Trophoblast cell (in vitro differentiated cells and primary cell): ENCODE measurements at regions not wholly inside any gene's neighbourhood (a gene's known extent, or its start where the extent isn't known, plus 50 kb on each side); places are given as distances from the start of the nearest gene placed in this dataset.

ENCODE experiments used
- DNase-seq, 2 donors: peaks; one replicate each; pipeline ENCODE4 v3.0.0-alpha.2; 2016
- H2AFZ ChIP-seq: 2 replicates; pipeline ENCODE4 v1.6.1; 2013; ENCODE audit warnings: low read length, moderate library complexity, mild to moderate bottlenecking; ENCODE audit not compliant: insufficient read depth, poor library complexity
- H2AK5ac ChIP-seq: 2 replicates; pipeline ENCODE4 v1.6.1; 2013; ENCODE audit warnings: mild to moderate bottlenecking, low read length
- H2BK120ac ChIP-seq: 2 replicates; pipeline ENCODE4 v1.6.1; 2013; ENCODE audit warnings: low read length, mild to moderate bottlenecking, moderate library complexity; ENCODE audit not compliant: insufficient read depth, poor library complexity
- H2BK12ac ChIP-seq: 2 replicates; pipeline ENCODE4 v1.6.1; 2013; ENCODE audit warnings: mild to moderate bottlenecking, low read length, moderate library complexity
- H2BK5ac ChIP-seq: 2 replicates; pipeline ENCODE4 v1.6.1; 2013; ENCODE audit warnings: low read length, low read depth, moderate library complexity, mild to moderate bottlenecking; ENCODE audit not compliant: poor library complexity
- H3K14ac ChIP-seq: 2 replicates; pipeline ENCODE4 v1.6.1; 2013; ENCODE audit warnings: mild to moderate bottlenecking, low read length
- H3K18ac ChIP-seq: 2 replicates; pipeline ENCODE4 v1.6.1; 2013; ENCODE audit warnings: mild to moderate bottlenecking, low read length
- H3K23ac ChIP-seq: 2 replicates; pipeline ENCODE4 v1.6.1; 2013; ENCODE audit warnings: low read length
- H3K27ac ChIP-seq: 2 replicates; pipeline ENCODE4 v1.5.1; 2013; ENCODE audit warnings: low read depth, mild to moderate bottlenecking, inconsistent platforms, low read length, moderate library complexity
- H3K27me3 ChIP-seq: 2 replicates; pipeline ENCODE4 v1.6.1; 2013; ENCODE audit warnings: inconsistent platforms, mild to moderate bottlenecking, low read length, moderate library complexity; ENCODE audit not compliant: insufficient read depth
- H3K36me3 ChIP-seq, 2 experiments: 1 replicate in 1 of 2; 2 replicates in 1 of 2; pipeline ENCODE4 v1.6.1; 2013; ENCODE audit warnings: low read length in 2 of 2, mild to moderate bottlenecking in 2 of 2, moderate library complexity in 1 of 2; ENCODE audit not compliant: insufficient read depth in 2 of 2, control insufficient read depth in 1 of 2
- H3K4ac ChIP-seq: 2 replicates; pipeline ENCODE4 v1.6.1; 2013; ENCODE audit warnings: low read depth, mild to moderate bottlenecking, low read length, moderate library complexity
- H3K4me1 ChIP-seq, 2 experiments: 1 replicate in 1 of 2; 2 replicates in 1 of 2; pipeline ENCODE4 v1.6.1; 2013; ENCODE audit warnings: low read length in 2 of 2, mild to moderate bottlenecking in 2 of 2, moderate library complexity in 1 of 2; ENCODE audit not compliant: insufficient read depth in 2 of 2, control insufficient read depth in 1 of 2
- H3K4me2 ChIP-seq: 2 replicates; pipeline ENCODE4 v1.6.1; 2013; ENCODE audit warnings: inconsistent platforms, mild to moderate bottlenecking, low read length, moderate library complexity
- H3K4me3 ChIP-seq: 2 replicates; pipeline ENCODE4 v1.5.1; 2013; ENCODE audit warnings: mild to moderate bottlenecking, low read depth, low read length, inconsistent platforms
- H3K79me1 ChIP-seq: one replicate; pipeline ENCODE4 v1.6.1; 2013; ENCODE audit warnings: low read length
- H3K79me2 ChIP-seq: 2 replicates; pipeline ENCODE4 v1.6.1; 2013; ENCODE audit warnings: low read length, mild to moderate bottlenecking; ENCODE audit not compliant: control insufficient read depth, insufficient read depth, poor library complexity
- H3K9ac ChIP-seq: 2 replicates; pipeline ENCODE4 v1.6.1; 2013; ENCODE audit warnings: mild to moderate bottlenecking, low read length
- H3K9me3 ChIP-seq: 2 replicates; pipeline ENCODE4 v1.6.1; 2013; ENCODE audit warnings: low read depth, mild to moderate bottlenecking, control low read depth, inconsistent platforms, low read length; ENCODE audit not compliant: insufficient read depth
- H4K12ac ChIP-seq: 2 replicates; pipeline ENCODE4 v1.6.1; 2013; ENCODE audit warnings: low read depth, mild to moderate bottlenecking, low read length, moderate library complexity
- H4K8ac ChIP-seq: 2 replicates; pipeline ENCODE4 v1.6.1; 2013; ENCODE audit warnings: low read depth, mild to moderate bottlenecking, low read length, moderate library complexity
- H4K91ac ChIP-seq: one replicate; pipeline ENCODE4 v1.6.1; 2013; ENCODE audit warnings: low read depth, mild to moderate bottlenecking, low read length, moderate library complexity
- WGBS: extraction: QIAGEN DNeasy Blood & Tissue Kit; methylation state at CpG from one replicate; pipeline ENCODE4 v1.1.7; 2013; ENCODE audit warnings: missing lambda C conversion rate; ENCODE audit not compliant: insufficient read length, insufficient coverage; ENCODE audit errors: extremely low coverage; 5-methylcytosine and 5-hydroxymethylcytosine counted together

GRCh38 chr20:22410556-22411130 is 173.7 kb downstream of the FOXA2 start:
- H3K79me1 ChIP-seq: no peaks in the 10 kb centered on the region
- H3K9ac ChIP-seq: no peak overlapping the region
- no peak overlapping the region for H3K4me2 ChIP-seq
- H2BK12ac ChIP-seq: no peak overlapping the region
- H3K4me1 ChIP-seq: no peaks in the 10 kb centered on the region
- H4K12ac ChIP-seq: no peak overlapping the region
- H3K18ac ChIP-seq: no peak overlapping the region
- H4K8ac ChIP-seq: no peak overlapping the region
- no peak overlapping the region for H3K4ac ChIP-seq
- no peaks in the 10 kb centered on the region for H3K9me3 ChIP-seq
- H3K23ac ChIP-seq: no peak overlapping the region
- no peak overlapping the region for H2AFZ ChIP-seq
- H2AK5ac ChIP-seq: no peak overlapping the region
- H3K14ac ChIP-seq: no peak overlapping the region
- no peak overlapping the region for H4K91ac ChIP-seq
- H3K4me3 ChIP-seq: no peak overlapping the region
- no CpG with 5 or more reads among the region's 4 CpGs for WGBS
- H2BK5ac ChIP-seq: no peak overlapping the region
- H3K27me3 ChIP-seq: no peaks in the 10 kb centered on the region
- H3K27ac ChIP-seq: no peak overlapping the region
- no peaks in the 10 kb centered on the region for H3K79me2 ChIP-seq
- H2BK120ac ChIP-seq: no peak overlapping the region
- DNase-seq: no peak
- no peaks in the 10 kb centered on the region for H3K36me3 ChIP-seq

- Histone ChIP-seq H2AK5ac (no peak overlapping the region), H3K14ac (no peak overlapping the region), H2BK120ac (no peak overlapping the region), H3K79me2 (no peaks in the 10 kb centered on the region), H2AFZ (no peak overlapping the region), H3K4ac (no peak overlapping the region), H3K4me3 (no peak overlapping the region), H3K18ac (no peak overlapping the region), H3K9me3 (no peaks in the 10 kb centered on the region), H4K8ac (no peak overlapping the region), H3K36me3 (no peaks in the 10 kb centered on the region), H3K4me2 (no peak overlapping the region), H3K79me1 (no peaks in the 10 kb centered on the region), H4K12ac (no peak overlapping the region), H3K27ac (no peak overlapping the region), H2BK5ac (no peak overlapping the region), H3K23ac (no peak overlapping the region), H2BK12ac (no peak overlapping the region), H3K9ac (no peak overlapping the region), H3K4me1 (no peaks in the 10 kb centered on the region), H3K27me3 (no peaks in the 10 kb centered on the region), H4K91ac (no peak overlapping the region)
- no CpG with 5 or more reads among the region's 2 CpGs for WGBS
- DNase-seq: no peak
Measured at GRCh38 chr20:22408521-22409402, 175.6 kb downstream of the FOXA2 start.

GRCh38 chr20:22407237-22408193 is 176.9 kb downstream of the FOXA2 start:
- Histone ChIP-seq H3K9ac (no peak overlapping the region), H3K36me3 (no peaks in the 10 kb centered on the region), H4K12ac (no peak overlapping the region), H3K27ac (no peak overlapping the region), H3K9me3 (no peaks in the 10 kb centered on the region), H3K27me3 (no peaks in the 10 kb centered on the region), H3K4ac (no peak overlapping the region), H2BK12ac (no peak overlapping the region), H3K4me3 (no peak overlapping the region), H3K4me1 (peaks cover 4 to 7% of the 10 kb centered on the region in 2 experiments), H4K8ac (no peak overlapping the region), H3K4me2 (no peak overlapping the region), H2AFZ (no peak overlapping the region), H3K79me2 (no peaks in the 10 kb centered on the region), H2AK5ac (no peak overlapping the region), H4K91ac (no peak overlapping the region), H3K23ac (no peak overlapping the region), H3K18ac (no peak overlapping the region), H2BK5ac (no peak overlapping the region), H3K14ac (no peak overlapping the region), H2BK120ac (no peak overlapping the region), H3K79me1 (no peaks in the 10 kb centered on the region)
- DNase-seq: no peak
- WGBS: no CpG with 5 or more reads among the region's 7 CpGs

GRCh38 chr20:22404419-22405170 is 179.8 kb downstream of the FOXA2 start:
- H2BK120ac ChIP-seq: no peak overlapping the region

More at GRCh38 chr20:22404419-22405170, 179.8 kb downstream of the FOXA2 start:
- Histone ChIP-seq H2AK5ac (no peak overlapping the region), H3K36me3 (no peaks in the 10 kb centered on the region), H3K4ac (no peak overlapping the region), H3K23ac (no peak overlapping the region), H2AFZ (no peak overlapping the region), H3K27ac (no peak overlapping the region), H3K27me3 (no peaks in the 10 kb centered on the region), H3K14ac (no peak overlapping the region), H3K9ac (no peak overlapping the region), H3K18ac (no peak overlapping the region), H2BK12ac (no peak overlapping the region), H3K4me3 (no peak overlapping the region), H3K4me1 (peaks cover 4 to 7% of the 10 kb centered on the region in 2 experiments), H4K91ac (no peak overlapping the region), H3K79me2 (no peaks in the 10 kb centered on the region), H3K4me2 (no peak overlapping the region), H2BK5ac (no peak overlapping the region), H4K8ac (no peak overlapping the region), H3K79me1 (no peaks in the 10 kb centered on the region), H3K9me3 (no peaks in the 10 kb centered on the region), H4K12ac (no peak overlapping the region)
- no CpG with 5 or more reads among the region's 7 CpGs for WGBS
- DNase-seq: no peak
